GM18873 (cell line): ENCODE measurements at regions not wholly inside any gene's neighbourhood (a gene's known extent, or its start where the extent isn't known, plus 50 kb on each side); places are given as distances from the start of the nearest gene placed in this dataset.

Source experiments
- ATAC-seq: cut with Tn5 transposase; IDR thresholded peaks from one replicate; pipeline ENCODE4 v1.9.1; 2021; ENCODE audit warnings: mild to moderate bottlenecking, moderate library complexity, moderate number of reproducible peaks; ENCODE audit not compliant: unreplicated experiment, low FRiP score

DNA sequence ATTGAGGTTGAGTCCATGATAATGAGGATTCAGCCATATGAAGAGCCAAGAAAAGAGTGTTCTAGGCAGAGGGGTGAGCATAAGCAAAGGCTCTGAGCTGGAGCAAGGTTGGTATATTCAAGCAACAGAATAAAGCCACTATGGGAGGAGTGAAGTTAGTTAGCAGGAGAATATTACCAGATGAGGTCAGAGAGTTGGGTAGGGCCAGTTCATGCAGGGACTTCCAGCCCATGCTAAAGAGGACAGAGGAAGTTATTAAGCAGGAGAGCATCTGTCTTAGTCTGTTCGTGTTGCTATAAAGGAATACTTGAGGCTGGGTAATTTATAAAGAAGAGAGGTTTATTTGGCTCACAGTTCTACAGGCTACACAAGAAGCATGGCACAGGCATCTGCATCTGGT lies 57.1 kb upstream of the ATG10 start:
- no peak for ATAC-seq

- no peak for ATAC-seq
Measured at GRCh38 chr5:81912933-81913332, 58.9 kb upstream of the ATG10 start.

GRCh38 chr5:81909677-81910076 lies 62.1 kb upstream of the ATG10 start:
- ATAC-seq = no peak

GRCh38 chr5:81908771-81909170 lies 63.1 kb upstream of the ATG10 start:
- no peak for ATAC-seq

DNA sequence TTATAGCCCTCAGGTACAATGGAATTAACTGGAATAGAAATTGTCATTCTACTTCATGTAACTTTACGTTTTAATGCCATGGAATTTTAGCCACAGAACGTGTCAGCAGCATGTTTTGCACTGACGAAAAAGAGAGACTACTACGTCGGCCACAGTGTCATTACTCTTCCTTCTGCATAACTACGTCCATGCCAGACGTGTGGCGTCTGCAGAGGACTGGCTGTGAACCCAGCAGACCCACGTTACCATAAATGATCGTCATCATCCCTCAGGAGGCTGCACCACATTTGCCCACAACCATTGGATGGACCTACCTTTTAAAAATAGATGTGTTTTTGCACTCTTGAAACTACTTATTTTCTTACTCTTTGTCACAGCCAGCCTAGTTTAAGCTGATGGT lies 63.8 kb upstream of the ATG10 start:
- ATAC-seq = no peak

GRCh38 chr5:81907012-81907635 lies 64.7 kb upstream of the ATG10 start:
- ATAC-seq = no peak

DNA sequence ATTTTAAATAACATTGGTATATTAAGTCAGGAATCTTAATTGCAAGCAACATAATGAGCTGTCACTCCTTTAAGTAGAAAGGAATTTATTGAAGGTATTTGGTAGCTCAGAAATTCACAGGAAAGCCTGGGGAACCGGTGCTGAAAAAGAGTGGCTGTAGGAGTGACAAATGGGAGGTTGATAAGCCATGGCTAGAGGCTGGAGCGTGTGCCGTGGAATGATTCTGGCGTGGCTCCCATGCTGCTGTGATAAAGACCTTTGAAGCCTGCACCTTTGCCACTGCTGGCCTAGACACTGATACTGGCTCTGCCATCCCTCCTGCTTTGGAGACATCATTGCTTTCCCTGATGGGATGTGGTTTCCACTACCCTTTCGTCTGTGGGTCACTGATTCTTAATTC lies 65.7 kb upstream of the ATG10 start:
- ATAC-seq = no peak

DNA sequence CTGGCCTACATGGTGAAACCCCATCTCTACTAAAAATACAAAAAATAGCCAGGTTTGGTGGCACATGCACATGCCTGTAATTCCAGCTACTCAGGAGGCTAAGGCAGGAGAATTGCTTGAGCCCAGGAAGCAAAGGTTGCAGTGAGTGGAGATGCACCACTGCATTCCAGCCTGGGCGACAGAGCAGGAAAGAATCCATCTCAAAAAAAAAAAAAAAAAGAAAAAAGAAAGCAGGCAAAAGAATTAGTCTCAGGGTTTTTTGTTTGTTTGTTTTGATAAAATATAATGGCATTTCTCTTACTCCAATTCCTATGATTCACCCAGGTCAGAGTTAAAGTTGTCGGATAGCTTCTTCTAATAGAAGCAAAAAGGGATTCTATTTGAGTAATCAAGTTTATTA lies 67.0 kb upstream of the ATG10 start:
- no peak for ATAC-seq

DNA sequence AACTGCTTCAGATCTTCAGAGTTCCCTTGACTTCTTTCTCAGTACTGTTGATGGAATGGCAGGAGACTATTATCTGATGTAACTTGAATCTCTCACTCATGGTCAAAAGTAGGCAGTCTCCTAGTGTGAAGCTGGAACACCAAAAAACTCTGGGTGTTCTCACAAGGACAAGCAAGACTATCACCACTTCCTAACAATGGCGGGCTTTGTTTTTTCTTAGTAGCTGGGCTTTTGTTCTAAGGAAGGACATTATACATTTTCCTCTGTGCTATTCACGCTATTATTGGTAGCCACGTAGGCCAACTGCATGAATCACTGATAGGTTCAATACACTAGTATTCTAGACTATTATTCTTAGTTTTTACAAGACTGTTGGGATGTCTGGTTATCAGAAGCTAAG lies 67.7 kb upstream of the ATG10 start:
- ATAC-seq = no peak

DNA sequence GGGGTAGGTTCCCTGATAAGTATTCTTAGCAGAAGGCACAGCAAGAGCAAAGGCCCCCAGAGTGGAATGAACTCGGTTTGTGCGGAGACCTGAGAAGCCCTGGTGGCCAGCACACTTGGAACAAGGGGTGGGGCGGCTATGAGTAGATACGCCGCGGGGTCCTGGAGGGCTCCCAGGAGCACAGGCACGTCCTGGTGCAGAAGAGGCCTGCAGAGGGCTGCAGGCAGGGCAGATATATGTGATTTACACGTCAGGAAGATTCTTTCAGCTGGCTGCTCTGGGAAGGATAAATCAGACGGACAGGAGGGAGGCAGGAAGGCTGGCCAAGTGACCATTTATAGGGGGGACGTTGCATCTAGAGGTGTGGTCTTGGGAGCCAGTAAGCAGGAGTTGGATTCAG lies 70.2 kb upstream of the ATG10 start:
- ATAC-seq = no peak

- ATAC-seq = no peak
Measured at GRCh38 chr5:81899123-81899522, 72.7 kb upstream of the ATG10 start.

DNA sequence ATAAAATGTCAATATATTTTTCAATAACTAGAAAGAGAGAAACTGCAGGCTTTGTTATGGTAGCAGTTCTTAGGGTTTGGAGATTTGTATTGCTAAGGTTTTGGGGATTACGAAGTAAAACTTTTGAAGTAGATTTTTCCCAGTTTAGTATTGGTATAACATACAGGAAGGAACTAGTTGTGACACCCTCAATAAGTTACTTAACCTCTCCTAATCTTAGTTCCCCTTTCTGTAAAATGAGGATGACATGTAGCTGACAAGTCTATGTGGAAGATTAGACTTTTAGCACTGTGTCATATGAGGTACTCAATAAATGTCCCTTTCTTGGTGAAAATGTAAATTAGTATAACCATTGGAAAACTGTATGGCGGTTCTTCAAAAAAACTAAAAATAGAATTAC lies 73.4 kb upstream of the ATG10 start:
- no peak for ATAC-seq

DNA sequence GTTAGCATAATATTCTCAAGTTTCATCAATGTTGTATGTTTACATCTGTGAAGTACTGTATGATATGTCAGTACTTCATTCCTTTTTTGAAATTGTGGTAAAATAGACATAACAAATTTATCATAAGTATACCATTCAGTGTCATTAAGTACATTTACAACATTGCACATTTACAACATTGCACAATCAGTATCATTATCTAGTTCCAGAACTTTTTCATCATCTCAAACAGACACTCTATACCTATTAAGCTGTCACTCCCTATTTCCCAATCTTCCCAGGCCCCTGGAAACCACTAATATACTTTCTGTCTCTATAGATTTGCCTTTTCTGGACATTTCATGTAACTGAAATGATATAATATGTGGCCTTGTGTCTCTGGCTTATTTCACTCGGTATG lies 75.1 kb upstream of the ATG10 start:
- ATAC-seq = no peak

DNA sequence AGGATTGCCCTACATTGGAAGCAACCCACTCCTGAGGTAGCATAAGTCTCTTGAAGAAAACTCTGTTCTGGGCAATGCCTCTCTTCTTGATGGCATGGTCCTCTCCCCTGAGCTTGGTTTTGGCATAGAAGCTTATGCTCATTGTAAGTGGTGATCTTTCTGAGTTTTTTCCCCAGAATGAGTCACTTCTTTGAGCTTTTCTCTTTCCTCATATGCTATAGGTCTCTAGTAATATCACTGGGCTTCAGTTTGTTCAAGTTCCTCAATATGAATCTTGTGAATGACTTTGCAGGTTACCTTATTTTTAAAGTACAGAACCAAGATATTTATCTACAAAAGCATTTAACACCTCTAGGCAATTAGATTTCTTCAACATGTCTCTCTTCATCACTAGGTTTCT lies 76.5 kb upstream of the ATG10 start:
- ATAC-seq = no peak

GRCh38 chr5:81893961-81894360 lies 77.9 kb upstream of the ATG10 start:
- ATAC-seq = no peak

DNA sequence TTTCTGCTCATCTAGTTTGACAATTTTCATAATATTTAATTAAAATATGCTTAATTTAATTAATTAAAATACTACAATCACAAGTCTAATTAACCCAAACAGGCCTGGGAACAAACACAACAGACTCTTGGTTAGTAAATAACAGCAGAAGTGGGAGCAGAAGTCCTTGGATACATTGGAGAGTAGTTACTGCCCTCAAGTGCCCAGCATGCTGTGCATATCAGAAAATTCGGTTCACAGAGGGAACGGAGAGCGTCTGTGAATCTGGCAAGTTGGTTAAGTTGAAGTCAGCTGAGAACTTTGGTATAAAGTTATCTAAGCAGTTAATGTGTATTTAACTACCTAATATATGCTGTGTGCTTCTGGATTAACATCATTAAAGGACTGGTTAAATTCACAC lies 87.0 kb upstream of the ATG10 start:
- ATAC-seq = no peak

GRCh38 chr5:81883371-81883770 lies 88.5 kb upstream of the ATG10 start:
- ATAC-seq = no peak

GRCh38 chr5:81881595-81881994 lies 90.2 kb upstream of the ATG10 start:
- ATAC-seq = no peak

DNA sequence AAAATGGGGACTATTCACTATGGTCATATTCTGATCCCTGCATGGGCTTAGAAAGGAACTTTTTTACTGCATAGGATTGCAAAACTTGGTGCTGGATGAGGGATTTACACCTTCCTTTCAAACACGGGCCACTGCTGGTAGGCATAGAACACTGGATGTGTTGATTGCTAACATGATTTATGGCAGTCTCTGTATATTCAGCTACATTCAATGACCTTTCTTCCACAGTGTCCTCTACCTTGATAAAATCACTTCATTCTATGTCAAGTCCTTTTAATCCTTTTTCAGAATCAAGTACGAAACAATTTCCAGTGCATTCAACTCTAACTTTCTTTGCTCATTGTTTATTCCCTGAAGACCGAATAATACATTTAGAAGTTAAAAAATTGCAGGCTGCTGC lies 91.9 kb upstream of the ATG10 start:
- no peak for ATAC-seq

DNA sequence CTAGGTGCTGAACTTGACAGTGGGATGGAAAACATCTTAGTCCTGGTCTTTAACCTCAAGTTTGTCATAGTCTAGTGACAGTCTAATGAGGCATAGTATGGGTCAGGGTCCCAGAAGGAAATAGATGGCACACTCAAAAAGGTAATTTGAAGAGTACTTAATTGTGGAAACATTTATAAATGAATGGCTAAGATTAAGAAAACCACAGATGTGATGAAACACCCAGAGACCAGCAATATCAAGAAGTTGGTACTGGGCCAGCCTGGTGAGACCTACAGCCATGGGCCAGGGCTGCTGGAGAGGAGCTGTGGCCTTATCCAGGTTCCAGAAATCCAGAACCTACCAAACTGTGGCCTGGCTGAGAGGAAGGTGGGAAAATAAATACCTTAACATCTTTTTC lies 93.5 kb upstream of the ATG10 start:
- ATAC-seq = no peak

- no peak for ATAC-seq
Measured at GRCh38 chr5:81866994-81867393, 104.8 kb upstream of the ATG10 start.

DNA sequence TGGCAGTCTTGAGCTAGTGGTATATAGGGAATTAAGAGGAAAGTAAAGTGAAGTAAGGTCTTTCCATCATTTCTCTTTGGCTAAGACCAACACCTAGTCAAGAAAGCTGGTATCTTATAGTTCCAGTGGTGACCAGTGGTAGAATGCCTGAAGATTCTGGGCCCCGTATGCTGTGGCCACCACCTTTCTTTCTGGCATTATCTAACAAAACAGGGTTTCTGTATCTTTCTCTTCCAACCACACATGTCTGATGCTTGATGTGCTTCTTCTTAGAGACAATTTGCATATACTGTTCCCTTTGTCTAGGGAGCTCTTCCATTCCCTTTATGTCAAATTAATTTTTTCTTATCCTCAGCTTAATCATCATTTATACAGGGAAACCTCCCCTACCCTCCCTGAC lies 109.9 kb upstream of the SSBP2 start:
- ATAC-seq = no peak

GRCh38 chr5:81859624-81860023 lies 108.7 kb upstream of the SSBP2 start:
- ATAC-seq = no peak
